ENCODE measurements at regions not wholly inside any gene's neighbourhood (a gene's known extent, or its start where the extent isn't known, plus 50 kb on each side); places are given as distances from the start of the nearest gene placed in this dataset.

- H3K36me3 Mint-ChIP-seq (ENCODE audit: low read depth) = no peaks in the 10 kb centered on the region
- H3K9me3 Mint-ChIP-seq = peaks cover 2% of the 10 kb centered on the region
- no peak overlapping the region for H3K4me3 Mint-ChIP-seq
- no peak overlapping the region for H3K27ac Mint-ChIP-seq (ENCODE audit: unreplicated experiment)
- DNase-seq (ENCODE audit: low read depth, low spot score) = no peak
- H3K27me3 Mint-ChIP-seq (ENCODE audit: low read depth) = peaks cover 5% of the 10 kb centered on the region
- no peak for TF ChIP-seq CTCF (conservative IDR thresholded peaks at IDR 0.05)
- peaks cover 4% of the 10 kb centered on the region for H3K4me1 Mint-ChIP-seq
Observed at GRCh38 chr4:14824189-14824588, 178.1 kb upstream of the CPEB2 start.

GRCh38 chr4:14827111-14827510 lies 175.2 kb upstream of the CPEB2 start:
- no peaks in the 10 kb centered on the region for H3K36me3 Mint-ChIP-seq (ENCODE audit: low read depth)
- no peak overlapping the region for H3K27ac Mint-ChIP-seq (ENCODE audit: unreplicated experiment)
- H3K9me3 Mint-ChIP-seq = no peaks in the 10 kb centered on the region
- DNase-seq (ENCODE audit: low read depth, low spot score) = no peak
- peaks cover 4% of the 10 kb centered on the region for H3K4me1 Mint-ChIP-seq
- peaks cover 5% of the 10 kb centered on the region for H3K27me3 Mint-ChIP-seq (ENCODE audit: low read depth)
- no peak overlapping the region for H3K4me3 Mint-ChIP-seq
- no peak for TF ChIP-seq CTCF (conservative IDR thresholded peaks at IDR 0.05)

GRCh38 chr4:14829795-14830194 lies 172.5 kb upstream of the CPEB2 start:
- no peaks in the 10 kb centered on the region for H3K36me3 Mint-ChIP-seq (ENCODE audit: low read depth)
- no peak for TF ChIP-seq CTCF (conservative IDR thresholded peaks at IDR 0.05)
- peak overlapping the region; percentile 62 for H3K27ac Mint-ChIP-seq (ENCODE audit: unreplicated experiment)
- no peaks in the 10 kb centered on the region for H3K9me3 Mint-ChIP-seq
- H3K4me1 Mint-ChIP-seq = peaks cover 4% of the 10 kb centered on the region
- DNase-seq (ENCODE audit: low read depth, low spot score) = no peak
- H3K4me3 Mint-ChIP-seq = no peak overlapping the region
- H3K27me3 Mint-ChIP-seq (ENCODE audit: low read depth) = peaks cover under 1% of the 10 kb centered on the region

- no peak for DNase-seq (ENCODE audit: low read depth, low spot score)
- Mint-ChIP-seq H3K9me3 (peaks cover 4% of the 10 kb centered on the region), H3K4me1 (peaks cover 4% of the 10 kb centered on the region), H3K4me3 (no peak overlapping the region), H3K27me3 (ENCODE audit: low read depth) (no peaks in the 10 kb centered on the region), H3K27ac (ENCODE audit: unreplicated experiment) (no peak overlapping the region), H3K36me3 (ENCODE audit: low read depth) (no peaks in the 10 kb centered on the region)
- no peak for TF ChIP-seq CTCF (conservative IDR thresholded peaks at IDR 0.05)
Observed at GRCh38 chr4:14831416-14831815, 170.9 kb upstream of the CPEB2 start.

- Mint-ChIP-seq H3K36me3 (ENCODE audit: low read depth) (peaks cover 2% of the 10 kb centered on the region), H3K27me3 (ENCODE audit: low read depth) (no peaks in the 10 kb centered on the region), H3K4me1 (peaks cover 4% of the 10 kb centered on the region), H3K9me3 (peaks cover 8% of the 10 kb centered on the region), H3K27ac (ENCODE audit: unreplicated experiment) (no peak overlapping the region), H3K4me3 (no peak overlapping the region)
- no peak for TF ChIP-seq CTCF (conservative IDR thresholded peaks at IDR 0.05)
- DNase-seq (ENCODE audit: low read depth, low spot score) = no peak
Observed at GRCh38 chr4:14833053-14833452, 169.2 kb upstream of the CPEB2 start.

GRCh38 chr4:14834382-14834781 lies 167.9 kb upstream of the CPEB2 start:
- H3K4me3 Mint-ChIP-seq = no peak overlapping the region
- no peak for TF ChIP-seq CTCF (conservative IDR thresholded peaks at IDR 0.05)
- peaks cover 15% of the 10 kb centered on the region for H3K9me3 Mint-ChIP-seq
- DNase-seq (ENCODE audit: low read depth, low spot score) = no peak
- H3K36me3 Mint-ChIP-seq (ENCODE audit: low read depth) = peaks cover 2% of the 10 kb centered on the region
- H3K27ac Mint-ChIP-seq (ENCODE audit: unreplicated experiment) = no peak overlapping the region
- H3K4me1 Mint-ChIP-seq = peaks cover 5% of the 10 kb centered on the region
- H3K27me3 Mint-ChIP-seq (ENCODE audit: low read depth) = no peaks in the 10 kb centered on the region
